RWPE2 (cell line): ENCODE measurements at regions not wholly inside any gene's neighbourhood (a gene's known extent, or its start where the extent isn't known, plus 50 kb on each side); places are given as distances from the start of the nearest gene placed in this dataset.
"Not testable (repeated sequence)": the region's sequence is repeated elsewhere in the genome, so short reads cannot be mapped to it uniquely, and the experiment has no call there.

Source experiments
- ATAC-seq: fragments of 200-7000 bp; cut with Tn5 transposase; 3 replicates; pipeline ENCODE4 v1.9.1; 2021; ENCODE audit warnings: low read depth
- DNase-seq: peaks from one replicate; pipeline ENCODE4 v3.0.0-alpha.2; 2020; ENCODE audit warnings: low spot score
- H3K27ac ChIP-seq: fragments of 450-650 bp; 2 replicates; pipeline ENCODE4 v1.5.1; 2017; ENCODE audit warnings: mild to moderate bottlenecking; ENCODE audit not compliant: poor library complexity, severe bottlenecking
- H3K27me3 ChIP-seq: fragments of 250-450 bp; sonication (Bioruptor Pico); 2 replicates; pipeline ENCODE4 v1.5.1; 2021; ENCODE audit warnings: mild to moderate bottlenecking, moderate library complexity; ENCODE audit not compliant: insufficient read depth, poor library complexity, severe bottlenecking
- H3K36me3 ChIP-seq: fragments of 250-450 bp; sonication (Bioruptor Pico); 2 replicates; pipeline ENCODE4 v1.5.1; 2020; ENCODE audit warnings: low read depth, mild to moderate bottlenecking, moderate library complexity
- H3K4me1 ChIP-seq: fragments of 250-450 bp; sonication (Bioruptor Pico); 2 replicates; pipeline ENCODE4 v1.5.1; 2021; ENCODE audit warnings: mild to moderate bottlenecking, moderate library complexity; ENCODE audit not compliant: insufficient read depth, poor library complexity, severe bottlenecking
- H3K4me3 ChIP-seq: fragments of 250-450 bp; sonication (Bioruptor Pico); 2 replicates; pipeline ENCODE4 v1.5.1; 2021; ENCODE audit warnings: mild to moderate bottlenecking, moderate library complexity; ENCODE audit not compliant: severe bottlenecking
- H3K9me3 ChIP-seq: fragments of 250-450 bp; sonication (Bioruptor Pico); 2 replicates; pipeline ENCODE4 v1.5.1; 2021; ENCODE audit warnings: mild to moderate bottlenecking, moderate library complexity; ENCODE audit not compliant: severe bottlenecking
- TF ChIP-seq, protein P1 (sequence below): fragments of 450-650 bp; IDR thresholded peaks from one replicate; pipeline ENCODE4 v1.5.1; 2017; ENCODE audit warnings: mild to moderate bottlenecking, moderate library complexity; ENCODE audit not compliant: poor library complexity, severe bottlenecking

DNA sequence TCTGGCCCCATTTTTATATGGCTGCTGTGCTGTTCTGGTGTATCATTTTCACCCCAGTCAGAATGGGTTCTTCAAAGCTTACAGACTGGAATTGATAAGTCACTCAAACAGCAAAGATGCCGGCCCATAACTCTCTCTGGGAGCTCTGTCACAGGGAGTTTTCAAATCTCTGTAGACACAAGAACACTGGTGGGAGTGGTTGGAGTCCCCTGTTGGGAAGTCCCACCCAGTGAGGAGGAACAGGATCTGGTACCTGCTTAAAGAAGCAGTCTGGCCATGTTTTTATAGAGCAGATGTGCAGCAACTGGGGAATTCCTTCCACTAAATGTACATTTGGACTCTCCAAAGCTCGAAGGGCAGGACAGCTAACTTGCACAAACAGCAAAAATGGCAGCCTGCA, 69.3 kb upstream of the UGT2B7 start:
- no peak overlapping the region for H3K4me3 ChIP-seq
- no peaks in the 10 kb centered on the region for H3K4me1 ChIP-seq
- H3K27ac ChIP-seq: no peak overlapping the region
- DNase-seq (no peak), ATAC-seq (no peak)
- TF ChIP-seq, protein P1, sequence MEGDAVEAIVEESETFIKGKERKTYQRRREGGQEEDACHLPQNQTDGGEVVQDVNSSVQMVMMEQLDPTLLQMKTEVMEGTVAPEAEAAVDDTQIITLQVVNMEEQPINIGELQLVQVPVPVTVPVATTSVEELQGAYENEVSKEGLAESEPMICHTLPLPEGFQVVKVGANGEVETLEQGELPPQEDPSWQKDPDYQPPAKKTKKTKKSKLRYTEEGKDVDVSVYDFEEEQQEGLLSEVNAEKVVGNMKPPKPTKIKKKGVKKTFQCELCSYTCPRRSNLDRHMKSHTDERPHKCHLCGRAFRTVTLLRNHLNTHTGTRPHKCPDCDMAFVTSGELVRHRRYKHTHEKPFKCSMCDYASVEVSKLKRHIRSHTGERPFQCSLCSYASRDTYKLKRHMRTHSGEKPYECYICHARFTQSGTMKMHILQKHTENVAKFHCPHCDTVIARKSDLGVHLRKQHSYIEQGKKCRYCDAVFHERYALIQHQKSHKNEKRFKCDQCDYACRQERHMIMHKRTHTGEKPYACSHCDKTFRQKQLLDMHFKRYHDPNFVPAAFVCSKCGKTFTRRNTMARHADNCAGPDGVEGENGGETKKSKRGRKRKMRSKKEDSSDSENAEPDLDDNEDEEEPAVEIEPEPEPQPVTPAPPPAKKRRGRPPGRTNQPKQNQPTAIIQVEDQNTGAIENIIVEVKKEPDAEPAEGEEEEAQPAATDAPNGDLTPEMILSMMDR: no peak
- H3K36me3 ChIP-seq: no peaks in the 10 kb centered on the region
- no peaks in the 10 kb centered on the region for H3K27me3 ChIP-seq
- H3K9me3 ChIP-seq: no peaks in the 10 kb centered on the region

DNA sequence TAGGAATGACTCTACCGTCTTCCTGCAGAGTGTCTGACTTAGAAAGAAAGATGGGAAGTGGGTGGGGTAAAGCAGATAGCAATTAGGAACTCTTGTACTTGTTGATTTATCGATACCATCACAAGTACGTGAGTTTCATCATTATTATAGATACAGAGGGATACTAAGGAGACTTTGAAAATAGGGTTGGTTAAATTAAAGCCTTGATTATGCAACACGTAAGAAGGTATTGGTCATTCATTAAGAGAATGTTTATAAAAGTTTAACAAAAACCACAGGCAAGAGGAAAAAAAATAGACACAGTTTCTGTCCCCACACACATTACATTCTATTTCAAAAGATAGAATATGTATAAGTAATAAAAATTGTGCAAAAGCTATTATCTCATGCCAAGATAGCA, 65.9 kb upstream of the UGT2B7 start:
- TF ChIP-seq, protein P1: no peak
- H3K27ac ChIP-seq: no peak overlapping the region

DNA sequence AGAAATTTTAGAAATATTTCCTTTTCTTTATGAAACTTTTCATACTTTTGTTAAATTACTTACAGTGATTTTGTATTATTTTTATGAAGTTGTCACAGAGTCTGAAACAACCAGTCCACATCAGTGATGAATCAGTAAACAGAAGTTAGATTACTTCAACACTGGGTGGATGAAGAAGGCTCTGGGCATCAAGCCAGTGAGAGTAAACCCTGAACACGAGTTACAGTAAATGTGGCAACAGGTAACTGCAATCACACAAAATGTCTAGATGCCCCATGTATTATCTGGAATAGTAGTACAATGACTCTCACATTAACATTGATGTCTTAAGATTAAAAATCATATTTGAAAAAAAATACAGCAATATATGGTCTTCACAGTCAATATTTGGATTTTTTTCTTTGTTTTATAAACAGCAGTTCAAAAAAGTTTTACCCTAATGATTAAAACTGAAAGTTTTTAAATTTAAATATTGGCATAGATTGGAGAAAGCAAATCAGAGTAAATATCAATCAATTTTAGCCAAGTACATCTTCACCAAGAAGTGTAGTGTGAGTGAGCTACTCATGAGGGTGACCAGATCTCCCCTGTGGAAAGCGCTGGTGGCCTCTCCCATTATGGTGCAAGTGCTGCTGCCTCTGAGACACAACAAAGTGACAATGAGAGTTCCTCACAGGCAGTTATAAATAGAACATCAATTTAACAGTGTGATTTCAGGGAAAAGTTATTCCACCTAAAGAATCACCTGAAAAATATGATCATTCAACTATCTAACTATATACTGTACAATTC, 63.2 kb upstream of the UGT2B7 start:
- Histone ChIP-seq H3K27me3 (no peaks in the 10 kb centered on the region), H3K4me3 (no peak overlapping the region), H3K4me1 (no peaks in the 10 kb centered on the region), H3K9me3 (no peaks in the 10 kb centered on the region), H3K27ac (no peak overlapping the region), H3K36me3 (no peaks in the 10 kb centered on the region)
- ATAC-seq (peak; percentile 59; the same call in 2 of the 3 replicates), DNase-seq (no peak)
- TF ChIP-seq, protein P1: no peak

More for the DNA sequence above, 65.9 kb upstream of the UGT2B7 start:
- ATAC-seq (no peak), DNase-seq (no peak)
- no peaks in the 10 kb centered on the region for H3K9me3 ChIP-seq
- no peak overlapping the region for H3K4me3 ChIP-seq
- no peaks in the 10 kb centered on the region for H3K36me3 ChIP-seq
- H3K27me3 ChIP-seq: no peaks in the 10 kb centered on the region
- no peaks in the 10 kb centered on the region for H3K4me1 ChIP-seq

DNA sequence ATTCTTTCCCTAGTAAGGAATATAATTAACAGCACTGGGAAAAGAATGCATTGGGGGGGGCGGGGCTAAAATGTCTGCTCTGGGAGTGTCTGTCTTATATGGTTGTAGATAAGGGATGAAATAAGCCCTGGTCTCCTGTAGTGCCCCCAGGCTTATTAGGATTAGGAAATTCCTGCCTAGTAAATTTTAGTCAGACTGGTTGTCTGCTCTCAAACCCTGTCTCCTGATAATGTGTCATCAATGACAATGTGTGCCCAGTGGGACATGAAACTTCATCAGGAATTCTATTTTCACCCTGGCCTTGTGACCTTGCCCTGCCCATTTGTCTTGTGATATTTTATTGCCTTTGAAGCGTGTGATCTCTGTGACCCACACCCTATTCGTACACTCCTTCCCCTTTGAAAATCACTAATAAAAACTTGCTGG, 61.9 kb upstream of the UGT2B7 start:
- H3K4me3 ChIP-seq, H3K9me3 ChIP-seq, DNase-seq, H3K36me3 ChIP-seq, ATAC-seq, H3K27ac ChIP-seq, H3K27me3 ChIP-seq, H3K4me1 ChIP-seq: not testable (repeated sequence)

DNA sequence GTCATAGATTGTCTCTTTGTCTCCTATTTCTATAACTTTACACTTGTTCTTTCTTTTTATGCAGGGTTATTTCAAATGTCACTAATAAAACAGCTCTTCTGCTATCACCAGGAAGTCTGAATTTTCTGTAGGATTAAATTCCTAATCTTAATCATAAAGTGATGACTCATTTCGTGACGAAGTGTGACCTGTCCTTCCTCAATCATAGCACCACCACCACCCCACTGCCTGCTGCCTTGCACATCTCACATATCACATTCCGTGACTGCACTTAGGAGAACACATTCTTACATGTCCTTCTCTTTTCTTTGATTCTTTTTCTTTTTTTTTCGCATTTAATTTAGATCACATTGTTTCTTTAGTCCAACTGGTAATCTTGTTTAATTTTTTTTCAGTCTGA, 57.7 kb upstream of the UGT2B7 start:
- TF ChIP-seq, protein P1: no peak
- ATAC-seq (peak; percentile 61; the same call in 1 of the 3 replicates), DNase-seq (no peak)
- Histone ChIP-seq H3K27me3 (no peaks in the 10 kb centered on the region), H3K4me1 (peaks cover 6% of the 10 kb centered on the region), H3K36me3 (no peaks in the 10 kb centered on the region), H3K9me3 (no peaks in the 10 kb centered on the region), H3K4me3 (no peak overlapping the region), H3K27ac (peak overlapping the region; percentile 7)
